GM23338 (cell line): ENCODE measurements at regions not wholly inside any gene's neighbourhood (a gene's known extent, or its start where the extent isn't known, plus 50 kb on each side); places are given as distances from the start of the nearest gene placed in this dataset.

ENCODE experiments used
- ATAC-seq: fragments of 200-7000 bp; cut with Tn5 transposase; 3 replicates; pipeline ENCODE4 v1.9.1; 2020
- DNase-seq: peaks from one replicate; pipeline ENCODE4 v3.0.0-alpha.2; 2015; ENCODE audit warnings: low spot score
- H2AFZ ChIP-seq: fragments of 200-600 bp; sonication (generic); 2 replicates; pipeline ENCODE4 v1.8.0; 2016; ENCODE audit warnings: antibody characterized with exemption, mild to moderate bottlenecking, moderate library complexity
- H3F3A ChIP-seq: fragments of 200-600 bp; sonication (generic); replicated peaks from 2 replicates; pipeline ENCODE4 v1.8.0; 2017; ENCODE audit warnings: antibody characterized with exemption, mixed run types, low read depth
- H3K27ac ChIP-seq: fragments of 200-600 bp; sonication (generic); 2 replicates; pipeline ENCODE4 v1.6.1; 2016; ENCODE audit warnings: low read depth
- H3K27me3 ChIP-seq: fragments of 200-600 bp; sonication (generic); 2 replicates; pipeline ENCODE4 v1.8.0; 2016; ENCODE audit warnings: mild to moderate bottlenecking, mixed run types, moderate library complexity; ENCODE audit not compliant: insufficient read depth
- H3K36me3 ChIP-seq: fragments of 200-600 bp; sonication (generic); 2 replicates; pipeline ENCODE4 v1.8.0; 2016; ENCODE audit warnings: mild to moderate bottlenecking; ENCODE audit not compliant: insufficient read depth
- H3K4me1 ChIP-seq: fragments of 200-600 bp; sonication (generic); 2 replicates; pipeline ENCODE4 v1.8.0; 2016; ENCODE audit warnings: mild to moderate bottlenecking, moderate library complexity; ENCODE audit not compliant: insufficient read depth
- H3K4me2 ChIP-seq: fragments of 200-600 bp; sonication (generic); 2 replicates; pipeline ENCODE4 v1.7.1; 2017; ENCODE audit warnings: mixed run types
- H3K4me3 ChIP-seq: fragments of 200-600 bp; sonication (generic); 2 replicates; pipeline ENCODE4 v1.6.1; 2016; ENCODE audit warnings: mixed run types
- H3K79me2 ChIP-seq: fragments of 200-600 bp; sonication (generic); replicated peaks from 2 replicates; pipeline ENCODE4 v1.8.0; 2017; ENCODE audit warnings: mild to moderate bottlenecking; ENCODE audit not compliant: insufficient read depth
- H3K9me2 ChIP-seq: fragments of 200-600 bp; sonication (generic); 2 replicates; pipeline ENCODE4 v1.8.0; 2017; ENCODE audit not compliant: insufficient read depth
- H4K20me1 ChIP-seq: fragments of 200-600 bp; sonication (generic); replicated peaks from 2 replicates; pipeline ENCODE4 v1.8.0; 2017; ENCODE audit warnings: mild to moderate bottlenecking; ENCODE audit not compliant: insufficient read depth
- H3K27ac Mint-ChIP-seq: 2 replicates; pipeline ENCODE4 v1.8.0; 2020; ENCODE audit warnings: inconsistent platforms, mild to moderate bottlenecking, moderate library complexity, mixed read lengths
- H3K27me3 Mint-ChIP-seq: 3 replicates; pipeline ENCODE4 v1.8.0; 2022; ENCODE audit warnings: low read depth, mild to moderate bottlenecking, moderate library complexity, mixed read lengths, inconsistent platforms; ENCODE audit not compliant: insufficient read depth, poor library complexity
- H3K36me3 Mint-ChIP-seq: 3 replicates; pipeline ENCODE4 v1.8.0; 2021; ENCODE audit warnings: low read depth, mild to moderate bottlenecking, inconsistent platforms, moderate library complexity, mixed read lengths
- H3K4me1 Mint-ChIP-seq: 3 replicates; pipeline ENCODE4 v1.8.0; 2020; ENCODE audit warnings: mild to moderate bottlenecking, inconsistent platforms, mixed read lengths
- H3K4me3 Mint-ChIP-seq: 3 replicates; pipeline ENCODE4 v1.8.0; 2021; ENCODE audit warnings: moderate library complexity, mild to moderate bottlenecking, inconsistent platforms, mixed read lengths
- H3K9me3 Mint-ChIP-seq: 3 replicates; pipeline ENCODE4 v1.8.0; 2020; ENCODE audit warnings: moderate library complexity, mild to moderate bottlenecking, inconsistent platforms, mixed read lengths
- CREB1 ChIP-seq: fragments of 250-450 bp; sonication (Bioruptor Pico); IDR thresholded peaks from 2 replicates; pipeline ENCODE4 v1.5.0; 2020; ENCODE audit warnings: low read depth, mild to moderate bottlenecking, moderate library complexity
- CTCF ChIP-seq, 2 experiments: fragments of 200-600 bp in 1 of 2; sonication (generic) in 1 of 2; conservative IDR thresholded peaks; 2 replicates each; pipeline versions ENCODE4 v1.5.1 to v1.6.1; 2016 to 2017; ENCODE audit warnings: antibody characterized with exemption in 2 of 2, low read depth in 2 of 2, mild to moderate bottlenecking in 2 of 2, moderate library complexity in 1 of 2
- ETS1 ChIP-seq: IDR thresholded peaks from 2 replicates; pipeline ENCODE4 v1.6.1; 2016; ENCODE audit warnings: antibody characterized with exemption
- EZH2 ChIP-seq: fragments of 200-600 bp; sonication (generic); IDR thresholded peaks from one replicate; pipeline ENCODE4 v1.8.0; 2017; ENCODE audit warnings: antibody characterized with exemption, mild to moderate bottlenecking, low read depth; ENCODE audit not compliant: unreplicated experiment
- EZH2phosphoT487 ChIP-seq: fragments of 200-600 bp; sonication (generic); IDR thresholded peaks from one replicate; pipeline ENCODE4 v1.8.1; 2018; ENCODE audit warnings: antibody characterized with exemption; ENCODE audit not compliant: unreplicated experiment
- JUNB ChIP-seq: IDR thresholded peaks from one replicate; pipeline ENCODE4 v1.6.1; 2016; ENCODE audit warnings: antibody characterized with exemption; ENCODE audit not compliant: unreplicated experiment
- NANOG ChIP-seq: IDR thresholded peaks from 2 replicates; pipeline ENCODE4 v1.6.1; 2016; ENCODE audit warnings: antibody characterized with exemption, borderline replicate concordance
- POLR2AphosphoS5 ChIP-seq: IDR thresholded peaks from 2 replicates; pipeline ENCODE4 v1.6.1; 2016; ENCODE audit warnings: antibody characterized with exemption, low read depth
- REST ChIP-seq: IDR thresholded peaks from one replicate; pipeline ENCODE4 v1.6.1; 2018; ENCODE audit warnings: antibody characterized with exemption; ENCODE audit not compliant: unreplicated experiment
- STAT1 ChIP-seq: IDR thresholded peaks from one replicate; pipeline ENCODE4 v1.6.1; 2016; ENCODE audit warnings: antibody characterized with exemption; ENCODE audit not compliant: unreplicated experiment
- ZNF114 ChIP-seq: fragments of 250-450 bp; sonication (Bioruptor Pico); IDR thresholded peaks from 2 replicates; pipeline ENCODE4 v1.5.0; 2020; ENCODE audit warnings: mild to moderate bottlenecking, moderate library complexity
- ZNF331 ChIP-seq: fragments of 250-450 bp; sonication (Bioruptor Pico); IDR thresholded peaks from 2 replicates; pipeline ENCODE4 v1.5.0; 2020; ENCODE audit warnings: low read depth, mild to moderate bottlenecking, moderate library complexity
- ZNF462 ChIP-seq: fragments of 250-450 bp; sonication (Bioruptor Pico); IDR thresholded peaks from 2 replicates; pipeline ENCODE4 v1.5.0; 2020; ENCODE audit warnings: mild to moderate bottlenecking, moderate library complexity

- no peak overlapping the region for H2AFZ ChIP-seq
- no peak overlapping the region for H3K27ac ChIP-seq
- no peaks in the 10 kb centered on the region for H4K20me1 ChIP-seq
- Mint-ChIP-seq H3K4me3 (no peak overlapping the region), H3K27me3 (no peaks in the 10 kb centered on the region), H3K9me3 (no peaks in the 10 kb centered on the region), H3K4me1 (peaks cover 3% of the 10 kb centered on the region; the same call in 2 of the 3 replicates), H3K27ac (no peak overlapping the region), H3K36me3 (no peaks in the 10 kb centered on the region)
- TF ChIP-seq POLR2AphosphoS5 (no peak), NANOG (no peak), JUNB (no peak), REST (no peak), ZNF114 (CRISPR knock-in tag) (no peak), ZNF462 (CRISPR knock-in tag) (no peak), STAT1 (no peak), ETS1 (no peak), EZH2phosphoT487 (no peak), ZNF331 (CRISPR knock-in tag) (no peak), CTCF (conservative IDR thresholded peaks at IDR 0.05; ENCODE audit: low read depth in 2 of 2) (no peak), CREB1 (CRISPR knock-in tag) (no peak), EZH2 (no peak)
- no peak overlapping the region for H3K4me2 ChIP-seq
- no peaks in the 10 kb centered on the region for H3K4me1 ChIP-seq
- DNase-seq (no peak), ATAC-seq (no peak)
- no peaks in the 10 kb centered on the region for H3K79me2 ChIP-seq
- 0 out of 2 replicates have a peak, but pooled peaks cover 11% of the 10 kb centered on the region for H3K9me2 ChIP-seq
- H3K4me3 ChIP-seq = no peak overlapping the region
- no peaks in the 10 kb centered on the region for H3K27me3 ChIP-seq
- no peaks in the 10 kb centered on the region for H3F3A ChIP-seq
- H3K36me3 ChIP-seq = no peaks in the 10 kb centered on the region; the same call in 1 of the 2 replicates
These were observed 216.1 kb downstream of the HHIPL2 start for GRCh38 chr1:222331765-222332164.
